Adipose tissue (tissue), 3 donors: ENCODE measurements at regions not wholly inside any gene's neighbourhood (a gene's known extent, or its start where the extent isn't known, plus 50 kb on each side); places are given as distances from the start of the nearest gene placed in this dataset.
"Not testable (repeated sequence)": the region's sequence is repeated elsewhere in the genome, so short reads cannot be mapped to it uniquely, and the experiment has no call there.

ENCODE experiments used
- H3K27ac ChIP-seq: one replicate; pipeline ENCODE4 v1.5.1; 2013; ENCODE audit warnings: low read depth, low read length
- whole genome bisulfite sequencing, 3 donors: extraction: QIAGEN DNeasy Blood & Tissue Kit; methylation state at CpG; one replicate each; pipeline ENCODE4 v1.1.7; 2013; 5-methylcytosine and 5-hydroxymethylcytosine counted together
- donor health status: healthy with polysubstance abuse.
- donor health status: Bipolar disorder and iron deficiency.
- donor health status: healthy.

- H3K27ac ChIP-seq, result no peak overlapping the region
- WGBS, 3 donors, result 10 to 20% (median 10%) methylated on average over 9 of the region's 9 CpGs
Measured at GRCh38 chr21:16194095-16194787, 464.5 kb downstream of the USP25 start.

GRCh38 chr21:16194788-16195537, 465.2 kb downstream of the USP25 start:
- H3K27ac ChIP-seq, result peak overlapping the region; percentile 54
- 17 to 31% (median 18%) methylated on average over 9 of the region's 9 CpGs for WGBS, 3 donors

GRCh38 chr21:16195538-16195910, 465.7 kb downstream of the USP25 start:
- 17 to 61% (median 26%) methylated on average over 4 of the region's 4 CpGs for WGBS, 3 donors
- no peak overlapping the region for H3K27ac ChIP-seq

- 27 to 81% (median 37%) methylated on average over 2 of the region's 2 CpGs for WGBS, 3 donors
- no peak overlapping the region for H3K27ac ChIP-seq
Measured at GRCh38 chr21:16196001-16196400, 466.2 kb downstream of the USP25 start.

- WGBS, 3 donors, result 68 to 79% (median 72%) methylated on average over 3 of the region's 3 CpGs
- H3K27ac ChIP-seq, result no peak overlapping the region
Measured at GRCh38 chr21:16198546-16198945, 468.8 kb downstream of the USP25 start.

GRCh38 chr21:16199539-16199938, 469.8 kb downstream of the USP25 start:
- no peak overlapping the region for H3K27ac ChIP-seq
- WGBS, 3 donors, result 0% methylated on average over 1 of the region's 1 CpG

GRCh38 chr21:16201718-16202117, 471.9 kb downstream of the USP25 start:
- WGBS, 3 donors, result 85 to 100% (median 97%) methylated on average over 1 of the region's 1 CpG
- no peak overlapping the region for H3K27ac ChIP-seq

- WGBS, 3 donors, result 50 to 77% (median 67%) methylated on average over 3 of the region's 3 CpGs
- no peak overlapping the region for H3K27ac ChIP-seq
Measured at GRCh38 chr21:16205527-16205926, 475.7 kb downstream of the USP25 start.

- no peak overlapping the region for H3K27ac ChIP-seq
- 47 to 73% (median 69%) methylated on average over 7 of the region's 7 CpGs for WGBS, 3 donors
Measured at GRCh38 chr21:16211339-16212303, 481.8 kb downstream of the USP25 start.

GRCh38 chr21:16213518-16213917, 483.7 kb downstream of the USP25 start:
- no peak overlapping the region for H3K27ac ChIP-seq

GRCh38 chr21:16215193-16215592, 485.4 kb downstream of the USP25 start:
- 65 to 83% (median 71%) methylated on average over 2 of the region's 2 CpGs for WGBS, 3 donors
- no peak overlapping the region for H3K27ac ChIP-seq

More at GRCh38 chr21:16213518-16213917, 483.7 kb downstream of the USP25 start:
- 84 to 93% (median 90%) methylated on average over 3 of the region's 3 CpGs for WGBS, 3 donors

GRCh38 chr21:16215663-16216183, 485.9 kb downstream of the USP25 start:
- H3K27ac ChIP-seq, result no peak overlapping the region
- WGBS, 3 donors, result 35 to 41% (median 39%) methylated on average over 2 of the region's 2 CpGs

GRCh38 chr21:16216288-16216962, 486.6 kb downstream of the USP25 start:
- H3K27ac ChIP-seq, result no peak overlapping the region
- 65 to 75% (median 70%) methylated on average over 3 of the region's 3 CpGs for WGBS, 3 donors

- 58 to 90% (median 88%) methylated on average over 4 of the region's 4 CpGs for WGBS, 3 donors
- no peak overlapping the region for H3K27ac ChIP-seq
Measured at GRCh38 chr21:16218682-16219343, 489.0 kb downstream of the USP25 start.

- not testable (repeated sequence) for H3K27ac ChIP-seq
- 69 to 78% (median 77%) methylated on average over 3 of the region's 3 CpGs for WGBS, 3 donors
Measured at GRCh38 chr21:16224756-16225155, 495.0 kb downstream of the USP25 start.

- no peak overlapping the region for H3K27ac ChIP-seq
- WGBS, 3 donors, result 64 to 90% (median 89%) methylated on average over 11 of the region's 11 CpGs
Measured at GRCh38 chr21:16239659-16240265, 510.0 kb downstream of the USP25 start.

GRCh38 chr21:16241016-16241415, 511.2 kb downstream of the USP25 start:
- H3K27ac ChIP-seq, result no peak overlapping the region

More at GRCh38 chr21:16241016-16241415, 511.2 kb downstream of the USP25 start:
- WGBS, 3 donors, result 62 to 75% (median 68%) methylated on average over 2 of the region's 2 CpGs
